Inferior parietal cortex (tissue), 1 donor: ENCODE measurements at regions not wholly inside any gene's neighbourhood (a gene's known extent, or its start where the extent isn't known, plus 50 kb on each side); places are given as distances from the start of the nearest gene placed in this dataset.

Source experiments
- DNase-seq: peaks from one replicate; pipeline ENCODE4 v3.0.0-alpha.2; 2016; ENCODE audit errors: extremely low spot score

GRCh38 chr4:100970414-100970813 lies 376.9 kb downstream of the PPP3CA start:
- no peak for DNase-seq

GRCh38 chr4:100969925-100970324 lies 377.4 kb downstream of the PPP3CA start:
- no peak for DNase-seq

- DNase-seq, result no peak
Measured at GRCh38 chr4:100968046-100968445, 379.3 kb downstream of the PPP3CA start.

GRCh38 chr4:100963627-100964026 lies 383.7 kb downstream of the PPP3CA start:
- DNase-seq, result no peak

- no peak for DNase-seq
Measured at GRCh38 chr4:100962698-100963097, 384.6 kb downstream of the PPP3CA start.

- DNase-seq, result no peak
Measured at GRCh38 chr4:100960232-100960631, 387.1 kb downstream of the PPP3CA start.

- DNase-seq, result peak; percentile 55
Measured at GRCh38 chr4:100954046-100954445, 393.3 kb downstream of the PPP3CA start.

GRCh38 chr4:100953616-100954015 lies 393.7 kb downstream of the PPP3CA start:
- peak; percentile 35 for DNase-seq

GRCh38 chr4:100952590-100952989 lies 394.7 kb downstream of the PPP3CA start:
- DNase-seq, result no peak

- no peak for DNase-seq
Measured at GRCh38 chr4:100949350-100949935, 397.9 kb downstream of the PPP3CA start.

GRCh38 chr4:100948911-100949310 lies 398.4 kb downstream of the PPP3CA start:
- no peak for DNase-seq

GRCh38 chr4:100945789-100946188 lies 401.5 kb downstream of the PPP3CA start:
- no peak for DNase-seq

GRCh38 chr4:100938698-100939097 lies 408.6 kb downstream of the PPP3CA start:
- no peak for DNase-seq

GRCh38 chr4:100936661-100937375 lies 410.5 kb downstream of the PPP3CA start:
- no peak for DNase-seq

GRCh38 chr4:100935090-100935489 lies 412.2 kb downstream of the PPP3CA start:
- DNase-seq, result no peak

GRCh38 chr4:100933628-100934027 lies 413.7 kb downstream of the PPP3CA start:
- DNase-seq, result no peak

GRCh38 chr4:100929758-100930157 lies 411.9 kb upstream of the EMCN start:
- no peak for DNase-seq

GRCh38 chr4:100929135-100929534 lies 411.3 kb upstream of the EMCN start:
- no peak for DNase-seq

- no peak for DNase-seq
Measured at GRCh38 chr4:100926039-100926717, 408.4 kb upstream of the EMCN start.

GRCh38 chr4:100913685-100914084 lies 395.9 kb upstream of the EMCN start:
- no peak for DNase-seq

- no peak for DNase-seq
Measured at GRCh38 chr4:100908540-100908939, 390.7 kb upstream of the EMCN start.

- no peak for DNase-seq
Measured at GRCh38 chr4:100907465-100908454, 389.9 kb upstream of the EMCN start.
